Progenitor cell of endocrine pancreas (in vitro differentiated cells): ENCODE measurements at regions not wholly inside any gene's neighbourhood (a gene's known extent, or its start where the extent isn't known, plus 50 kb on each side); places are given as distances from the start of the nearest gene placed in this dataset.

ENCODE experiments used
- DNase-seq: peaks from one replicate; pipeline ENCODE4 v3.0.0; 2021; ENCODE audit warnings: low spot score; ENCODE audit not compliant: unreplicated experiment
- H3K27ac Mint-ChIP-seq: 2 replicates; pipeline ENCODE4 v1.8.0; 2021; ENCODE audit warnings: mild to moderate bottlenecking, moderate library complexity, mixed read lengths
- H3K27me3 Mint-ChIP-seq: 2 replicates; pipeline ENCODE4 v1.8.0; 2021; ENCODE audit warnings: mixed read lengths
- H3K36me3 Mint-ChIP-seq: 2 replicates; pipeline ENCODE4 v1.8.0; 2022; ENCODE audit warnings: mixed read lengths; ENCODE audit not compliant: insufficient read depth
- H3K4me1 Mint-ChIP-seq: 2 replicates; pipeline ENCODE4 v1.8.0; 2021; ENCODE audit warnings: low read depth, mixed read lengths
- H3K4me3 Mint-ChIP-seq: 2 replicates; pipeline ENCODE4 v1.8.0; 2021; ENCODE audit warnings: low read depth, mild to moderate bottlenecking, moderate library complexity, mixed read lengths
- H3K9me3 Mint-ChIP-seq: 2 replicates; pipeline ENCODE4 v1.8.0; 2021; ENCODE audit warnings: low read depth, mixed read lengths
- TF ChIP-seq, protein P1 (sequence below): fragments of 200-600 bp; sonication (generic); IDR thresholded peaks from one replicate; pipeline ENCODE4 v1.5.0; 2021; ENCODE audit warnings: antibody characterized with exemption, mild to moderate bottlenecking; ENCODE audit not compliant: unreplicated experiment

DNA sequence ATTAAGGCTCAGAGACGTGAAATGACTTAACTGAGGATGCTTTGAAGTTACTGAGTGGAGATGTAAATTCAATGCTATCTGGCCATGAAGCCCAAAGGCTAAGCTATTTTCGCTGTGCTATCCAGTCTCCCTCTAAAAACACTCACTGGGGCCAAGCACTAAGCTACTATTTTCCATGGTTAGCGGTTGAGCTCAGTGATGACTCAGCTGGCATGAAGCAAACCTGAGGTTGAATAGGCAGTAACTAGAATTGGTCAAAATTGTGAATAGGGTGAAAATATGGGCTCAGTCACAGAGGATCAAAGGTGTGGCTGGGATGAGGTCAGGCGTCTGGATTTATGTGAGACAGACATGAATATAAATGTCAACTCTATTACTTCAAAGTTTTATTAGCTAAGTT is 564.2 kb upstream of the KIRREL3 start:
- no peak for DNase-seq
- Mint-ChIP-seq H3K4me3 (no peak overlapping the region), H3K27ac (no peak overlapping the region), H3K9me3 (peaks cover 3% of the 10 kb centered on the region), H3K4me1 (peaks cover 7% of the 10 kb centered on the region), H3K36me3 (no peaks in the 10 kb centered on the region), H3K27me3 (no peaks in the 10 kb centered on the region)
- TF ChIP-seq, protein P1, sequence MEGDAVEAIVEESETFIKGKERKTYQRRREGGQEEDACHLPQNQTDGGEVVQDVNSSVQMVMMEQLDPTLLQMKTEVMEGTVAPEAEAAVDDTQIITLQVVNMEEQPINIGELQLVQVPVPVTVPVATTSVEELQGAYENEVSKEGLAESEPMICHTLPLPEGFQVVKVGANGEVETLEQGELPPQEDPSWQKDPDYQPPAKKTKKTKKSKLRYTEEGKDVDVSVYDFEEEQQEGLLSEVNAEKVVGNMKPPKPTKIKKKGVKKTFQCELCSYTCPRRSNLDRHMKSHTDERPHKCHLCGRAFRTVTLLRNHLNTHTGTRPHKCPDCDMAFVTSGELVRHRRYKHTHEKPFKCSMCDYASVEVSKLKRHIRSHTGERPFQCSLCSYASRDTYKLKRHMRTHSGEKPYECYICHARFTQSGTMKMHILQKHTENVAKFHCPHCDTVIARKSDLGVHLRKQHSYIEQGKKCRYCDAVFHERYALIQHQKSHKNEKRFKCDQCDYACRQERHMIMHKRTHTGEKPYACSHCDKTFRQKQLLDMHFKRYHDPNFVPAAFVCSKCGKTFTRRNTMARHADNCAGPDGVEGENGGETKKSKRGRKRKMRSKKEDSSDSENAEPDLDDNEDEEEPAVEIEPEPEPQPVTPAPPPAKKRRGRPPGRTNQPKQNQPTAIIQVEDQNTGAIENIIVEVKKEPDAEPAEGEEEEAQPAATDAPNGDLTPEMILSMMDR: no peak

DNA sequence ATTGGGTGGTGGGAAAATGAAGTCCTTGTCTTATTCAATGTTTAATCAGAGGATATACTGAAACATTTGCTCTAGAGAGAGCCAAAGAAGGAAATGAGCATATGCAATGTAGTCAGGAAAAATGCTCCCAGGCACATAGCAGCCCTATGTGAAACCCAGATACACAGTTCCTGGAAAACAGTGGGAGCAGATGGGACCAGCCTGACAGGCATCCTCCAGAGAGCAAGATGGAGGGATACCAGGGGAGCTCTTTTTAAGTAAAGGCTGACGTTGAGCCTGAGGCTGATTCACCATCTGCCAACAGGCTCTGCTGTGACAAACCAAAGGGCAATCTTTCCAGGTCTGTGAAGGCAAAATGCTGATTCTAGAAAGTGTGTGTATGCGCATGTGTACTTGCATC is 559.4 kb upstream of the KIRREL3 start:
- Mint-ChIP-seq H3K9me3 (no peaks in the 10 kb centered on the region), H3K27me3 (no peaks in the 10 kb centered on the region), H3K36me3 (no peaks in the 10 kb centered on the region), H3K4me1 (no peaks in the 10 kb centered on the region), H3K4me3 (no peak overlapping the region), H3K27ac (no peak overlapping the region)
- no peak for DNase-seq
- TF ChIP-seq, protein P1: no peak

DNA sequence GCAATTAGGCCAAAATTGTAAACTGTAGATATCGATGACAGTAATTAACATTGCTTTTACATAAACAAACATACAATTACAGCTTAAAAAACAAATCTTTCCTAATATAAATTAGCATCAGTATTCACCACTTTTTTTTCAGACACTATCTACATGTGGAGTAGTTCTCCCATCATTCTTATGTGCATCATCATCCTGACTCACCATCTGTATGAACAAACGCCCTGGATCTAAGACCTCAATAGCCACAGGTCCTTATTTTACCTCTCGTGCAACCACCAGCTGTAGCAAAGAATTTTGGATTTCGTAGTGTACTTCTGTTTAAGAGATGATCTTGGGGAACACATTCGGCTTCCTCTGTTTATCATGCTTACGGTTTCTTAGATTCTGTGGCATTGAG is 551.9 kb upstream of the KIRREL3 start:
- DNase-seq: no peak
- H3K27ac Mint-ChIP-seq: no peak overlapping the region
- H3K4me3 Mint-ChIP-seq: no peak overlapping the region
- TF ChIP-seq, protein P1: no peak
- no peaks in the 10 kb centered on the region for H3K36me3 Mint-ChIP-seq
- H3K27me3 Mint-ChIP-seq: no peaks in the 10 kb centered on the region
- no peaks in the 10 kb centered on the region for H3K4me1 Mint-ChIP-seq
- no peaks in the 10 kb centered on the region for H3K9me3 Mint-ChIP-seq

DNA sequence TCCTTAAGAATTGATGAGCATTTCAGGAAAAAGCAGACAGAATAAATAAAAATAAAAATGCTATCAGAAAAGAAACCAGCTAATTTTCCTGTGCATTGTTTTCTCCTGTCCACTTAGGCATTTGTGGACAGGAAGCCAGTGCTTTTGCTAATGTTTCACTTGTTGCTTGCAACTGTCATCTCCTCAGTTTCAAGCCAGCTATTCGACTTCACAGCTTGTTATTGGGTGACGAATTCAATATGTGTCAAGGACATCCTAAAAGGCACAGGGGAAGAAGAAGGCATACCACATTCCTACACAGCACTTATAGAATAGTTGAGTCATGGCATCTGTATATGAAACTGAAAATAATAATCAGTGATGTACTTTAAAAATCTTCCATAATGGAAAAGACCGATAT is 530.6 kb upstream of the KIRREL3 start:
- no peaks in the 10 kb centered on the region for H3K27me3 Mint-ChIP-seq
- TF ChIP-seq, protein P1: no peak
- no peak for DNase-seq

DNA sequence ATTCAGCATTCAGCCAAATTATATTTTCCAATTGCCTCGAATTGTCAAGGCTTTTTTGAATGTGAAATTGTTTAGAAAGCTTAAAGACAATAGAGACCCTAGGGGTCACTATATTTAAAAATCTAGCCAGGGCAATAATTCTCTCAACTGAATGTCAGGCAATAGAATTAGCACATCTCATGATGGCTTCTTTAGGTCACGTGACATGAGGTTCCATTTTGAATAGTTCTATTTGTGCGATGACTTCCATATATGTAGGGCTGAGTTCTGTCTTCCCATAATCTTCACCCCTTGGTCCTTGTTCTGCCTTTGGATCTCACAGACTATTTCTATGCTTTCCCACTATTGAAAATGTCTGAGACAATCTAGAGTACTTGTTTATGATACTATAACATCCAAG is 527.7 kb upstream of the KIRREL3 start:
- Mint-ChIP-seq H3K36me3 (no peaks in the 10 kb centered on the region), H3K27me3 (no peaks in the 10 kb centered on the region)
- TF ChIP-seq, protein P1: no peak

More for the DNA sequence above, 530.6 kb upstream of the KIRREL3 start:
- Mint-ChIP-seq H3K4me1 (no peaks in the 10 kb centered on the region), H3K4me3 (no peak overlapping the region), H3K9me3 (no peaks in the 10 kb centered on the region), H3K36me3 (no peaks in the 10 kb centered on the region), H3K27ac (no peak overlapping the region)

More for the DNA sequence above, 527.7 kb upstream of the KIRREL3 start:
- Mint-ChIP-seq H3K4me3 (no peak overlapping the region), H3K4me1 (no peaks in the 10 kb centered on the region), H3K9me3 (no peaks in the 10 kb centered on the region), H3K27ac (no peak overlapping the region)
- no peak for DNase-seq
